Endothelial cell (in vitro differentiated cells): ENCODE measurements at regions not wholly inside any gene's neighbourhood (a gene's known extent, or its start where the extent isn't known, plus 50 kb on each side); places are given as distances from the start of the nearest gene placed in this dataset.
"Not testable (repeated sequence)": the region's sequence is repeated elsewhere in the genome, so short reads cannot be mapped to it uniquely, and the experiment has no call there.

ENCODE experiments used
- DNase-seq: peaks from one replicate; pipeline ENCODE4 v3.0.0; 2021; ENCODE audit warnings: low spot score
- H3K27ac Mint-ChIP-seq: one replicate; pipeline ENCODE4 v1.8.0; 2021; ENCODE audit warnings: mixed read lengths, inconsistent platforms; ENCODE audit not compliant: unreplicated experiment
- H3K27me3 Mint-ChIP-seq: one replicate; pipeline ENCODE4 v1.8.0; 2021; ENCODE audit warnings: mild to moderate bottlenecking, moderate library complexity, mixed read lengths, inconsistent platforms; ENCODE audit not compliant: unreplicated experiment
- H3K36me3 Mint-ChIP-seq: one replicate; pipeline ENCODE4 v1.8.0; 2021; ENCODE audit warnings: mild to moderate bottlenecking, low read depth, mixed read lengths, inconsistent platforms; ENCODE audit not compliant: unreplicated experiment
- H3K4me1 Mint-ChIP-seq: one replicate; pipeline ENCODE4 v1.8.0; 2021; ENCODE audit warnings: mild to moderate bottlenecking, mixed read lengths, inconsistent platforms; ENCODE audit not compliant: unreplicated experiment
- H3K4me3 Mint-ChIP-seq: one replicate; pipeline ENCODE4 v1.8.0; 2021; ENCODE audit warnings: mild to moderate bottlenecking, mixed read lengths, inconsistent platforms; ENCODE audit not compliant: unreplicated experiment
- H3K9me3 Mint-ChIP-seq: one replicate; pipeline ENCODE4 v1.8.0; 2021; ENCODE audit warnings: mixed read lengths, inconsistent platforms; ENCODE audit not compliant: unreplicated experiment
- TF ChIP-seq, protein P1 (sequence below): fragments of 200-600 bp; sonication (generic); IDR thresholded peaks from one replicate; pipeline ENCODE4 v1.5.0; 2021; ENCODE audit warnings: antibody characterized with exemption; ENCODE audit not compliant: unreplicated experiment

DNA sequence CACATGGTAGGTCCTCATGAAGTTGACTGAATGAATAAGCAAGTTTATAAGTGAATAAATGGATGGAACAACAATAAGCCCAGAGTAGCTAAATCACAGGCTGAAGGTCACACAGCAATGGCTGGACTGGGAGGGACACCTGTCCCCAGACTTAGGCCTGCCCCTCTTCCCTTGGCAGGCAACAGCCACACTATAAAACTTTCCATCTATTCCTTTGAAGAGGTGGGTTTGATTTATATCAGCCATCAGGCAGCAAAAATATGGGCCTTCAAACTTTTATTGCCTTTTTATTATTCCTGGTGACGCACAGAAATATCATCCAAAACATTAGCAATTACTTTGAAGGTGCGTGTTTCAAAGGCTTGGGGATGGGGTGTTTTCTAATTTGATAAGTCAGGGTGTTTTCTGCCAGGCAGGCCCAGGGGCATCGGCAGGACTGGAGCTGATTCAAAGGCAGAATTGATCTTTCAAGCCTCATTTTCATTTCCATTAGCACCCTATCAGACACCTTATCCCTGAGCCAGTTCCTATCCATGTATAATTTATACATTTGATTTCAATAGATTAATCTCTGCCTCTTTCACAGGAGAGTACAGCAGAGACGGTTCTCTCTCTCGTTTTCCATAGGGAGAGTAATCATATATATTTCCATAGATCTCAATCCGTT lies 67.2 kb upstream of the LYRM9 start:
- no peak overlapping the region for H3K27ac Mint-ChIP-seq
- H3K36me3 Mint-ChIP-seq = no peaks in the 10 kb centered on the region
- no peak overlapping the region for H3K4me3 Mint-ChIP-seq
- TF ChIP-seq, protein P1, sequence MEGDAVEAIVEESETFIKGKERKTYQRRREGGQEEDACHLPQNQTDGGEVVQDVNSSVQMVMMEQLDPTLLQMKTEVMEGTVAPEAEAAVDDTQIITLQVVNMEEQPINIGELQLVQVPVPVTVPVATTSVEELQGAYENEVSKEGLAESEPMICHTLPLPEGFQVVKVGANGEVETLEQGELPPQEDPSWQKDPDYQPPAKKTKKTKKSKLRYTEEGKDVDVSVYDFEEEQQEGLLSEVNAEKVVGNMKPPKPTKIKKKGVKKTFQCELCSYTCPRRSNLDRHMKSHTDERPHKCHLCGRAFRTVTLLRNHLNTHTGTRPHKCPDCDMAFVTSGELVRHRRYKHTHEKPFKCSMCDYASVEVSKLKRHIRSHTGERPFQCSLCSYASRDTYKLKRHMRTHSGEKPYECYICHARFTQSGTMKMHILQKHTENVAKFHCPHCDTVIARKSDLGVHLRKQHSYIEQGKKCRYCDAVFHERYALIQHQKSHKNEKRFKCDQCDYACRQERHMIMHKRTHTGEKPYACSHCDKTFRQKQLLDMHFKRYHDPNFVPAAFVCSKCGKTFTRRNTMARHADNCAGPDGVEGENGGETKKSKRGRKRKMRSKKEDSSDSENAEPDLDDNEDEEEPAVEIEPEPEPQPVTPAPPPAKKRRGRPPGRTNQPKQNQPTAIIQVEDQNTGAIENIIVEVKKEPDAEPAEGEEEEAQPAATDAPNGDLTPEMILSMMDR = no peak
- H3K9me3 Mint-ChIP-seq = no peaks in the 10 kb centered on the region
- H3K27me3 Mint-ChIP-seq = peaks cover 2% of the 10 kb centered on the region
- no peak for DNase-seq
- no peaks in the 10 kb centered on the region for H3K4me1 Mint-ChIP-seq

DNA sequence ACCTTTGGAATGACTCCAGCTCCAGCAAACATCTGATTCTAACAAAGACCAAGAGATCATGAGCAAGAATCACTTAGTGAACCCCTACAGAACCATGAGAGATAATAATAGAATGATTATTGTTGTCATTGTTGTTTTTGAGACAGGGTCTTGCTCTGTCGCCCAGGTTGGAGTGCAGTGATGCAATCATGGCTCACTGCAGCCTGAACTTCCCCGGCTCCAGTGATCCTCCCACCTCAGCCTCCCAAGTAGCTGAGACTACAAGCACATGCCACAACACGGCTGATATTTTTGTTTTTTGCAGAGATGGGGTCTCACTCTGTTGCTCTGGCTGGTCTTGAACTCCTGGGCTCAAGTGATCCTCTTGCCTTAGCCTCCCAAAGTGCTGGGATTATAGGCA lies 69.4 kb upstream of the LYRM9 start:
- not testable (repeated sequence) for H3K4me1 Mint-ChIP-seq, H3K36me3 Mint-ChIP-seq, H3K4me3 Mint-ChIP-seq, H3K27me3 Mint-ChIP-seq, DNase-seq, H3K9me3 Mint-ChIP-seq, H3K27ac Mint-ChIP-seq

DNA sequence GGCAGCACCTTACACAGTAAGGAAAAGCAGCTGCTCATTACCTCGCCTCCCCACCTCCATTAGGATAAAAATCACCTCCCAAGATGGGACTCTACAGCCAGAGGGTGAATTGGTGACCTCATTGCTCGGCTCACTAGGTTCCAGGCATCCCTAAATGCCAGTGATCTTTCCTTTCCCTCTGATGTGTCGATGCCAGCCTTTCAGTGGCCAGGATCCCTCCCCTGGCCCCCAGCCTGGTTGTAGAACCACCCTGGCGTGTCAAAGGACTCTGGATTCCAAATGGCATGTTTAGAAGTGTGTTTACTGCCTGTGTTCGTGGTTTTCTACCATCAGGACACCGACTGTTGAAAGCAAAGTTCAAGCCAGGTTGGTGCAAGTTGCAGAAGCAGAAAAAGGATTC lies 72.1 kb upstream of the LYRM9 start:
- no peak overlapping the region for H3K4me3 Mint-ChIP-seq

DNA sequence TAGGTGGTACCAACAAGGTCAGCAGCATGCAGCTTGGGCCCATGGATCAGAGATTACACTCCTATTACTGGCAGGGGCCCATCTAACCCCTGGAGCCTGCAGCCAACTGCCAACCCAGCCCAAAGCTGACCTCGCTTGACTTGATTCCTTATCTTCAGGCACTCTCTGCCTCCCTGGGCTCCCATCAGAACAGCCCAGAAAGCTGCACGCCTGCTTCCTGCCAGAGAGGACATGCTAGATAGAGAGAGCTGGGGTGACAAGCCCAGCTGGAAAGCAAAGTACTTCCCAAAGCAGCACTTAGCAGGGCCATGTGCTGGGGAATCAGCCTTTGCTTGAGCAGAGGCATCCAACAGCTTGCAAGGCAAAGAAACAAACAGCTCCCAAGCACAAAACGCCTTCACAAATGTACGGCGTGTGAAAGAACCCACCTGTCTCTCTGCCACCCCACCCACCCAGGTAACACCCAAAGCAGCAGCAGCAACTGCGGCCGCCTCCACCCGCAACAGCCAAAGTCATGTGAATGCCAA lies 74.2 kb upstream of the NLK start:
- Mint-ChIP-seq H3K36me3 (no peaks in the 10 kb centered on the region), H3K27ac (no peak overlapping the region), H3K4me3 (no peak overlapping the region), H3K9me3 (no peaks in the 10 kb centered on the region), H3K27me3 (peaks cover 2% of the 10 kb centered on the region), H3K4me1 (peaks cover 11% of the 10 kb centered on the region)
- no peak for DNase-seq
- TF ChIP-seq, protein P1 = no peak

More for the DNA sequence above, 72.1 kb upstream of the LYRM9 start:
- peaks cover 2% of the 10 kb centered on the region for H3K27me3 Mint-ChIP-seq
- H3K4me1 Mint-ChIP-seq = peaks cover 11% of the 10 kb centered on the region
- H3K27ac Mint-ChIP-seq = no peak overlapping the region
- TF ChIP-seq, protein P1 = no peak
- H3K9me3 Mint-ChIP-seq = no peaks in the 10 kb centered on the region
- H3K36me3 Mint-ChIP-seq = no peaks in the 10 kb centered on the region
- DNase-seq = no peak

DNA sequence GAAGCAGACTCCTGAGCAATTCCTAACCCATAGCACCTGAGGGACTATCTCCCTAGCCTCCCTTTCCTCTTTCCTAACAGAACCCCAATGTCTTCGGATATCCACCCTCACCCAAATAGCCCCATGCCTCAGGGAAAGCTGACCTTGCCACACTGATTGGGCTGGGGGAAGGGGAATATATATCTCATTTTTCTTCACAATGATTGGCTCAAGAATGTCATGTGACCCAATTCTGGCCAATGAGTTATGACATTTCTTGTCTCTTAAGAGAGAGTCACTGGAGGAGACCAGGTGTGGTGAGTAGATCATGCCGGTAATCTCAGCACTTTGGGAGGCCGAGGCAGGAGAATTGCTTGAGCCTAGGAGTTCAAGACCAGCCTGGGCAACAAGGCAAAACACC lies 71.9 kb upstream of the NLK start:
- Mint-ChIP-seq H3K4me3 (no peak overlapping the region), H3K4me1 (peaks cover 11% of the 10 kb centered on the region), H3K9me3 (no peaks in the 10 kb centered on the region), H3K27ac (no peak overlapping the region), H3K36me3 (no peaks in the 10 kb centered on the region), H3K27me3 (peaks cover under 1% of the 10 kb centered on the region)
- TF ChIP-seq, protein P1 = no peak
- no peak for DNase-seq
